GM12892 (cell line): ENCODE measurements at regions not wholly inside any gene's neighbourhood (a gene's known extent, or its start where the extent isn't known, plus 50 kb on each side); places are given as distances from the start of the nearest gene placed in this dataset.

Experiments used
- POLR2A ChIP-seq: IDR thresholded peaks from 2 replicates; pipeline ENCODE4 v1.6.1; 2011; ENCODE audit warnings: low read depth, low read length, control low read depth
- POLR2AphosphoS5 ChIP-seq: IDR thresholded peaks from 2 replicates; pipeline ENCODE4 v1.6.1; 2011; ENCODE audit warnings: low read depth, low read length, control low read depth
- TAF1 ChIP-seq: IDR thresholded peaks from 2 replicates; pipeline ENCODE4 v1.6.1; 2011; ENCODE audit warnings: low read depth, mild to moderate bottlenecking, control low read depth, low read length, borderline replicate concordance

DNA sequence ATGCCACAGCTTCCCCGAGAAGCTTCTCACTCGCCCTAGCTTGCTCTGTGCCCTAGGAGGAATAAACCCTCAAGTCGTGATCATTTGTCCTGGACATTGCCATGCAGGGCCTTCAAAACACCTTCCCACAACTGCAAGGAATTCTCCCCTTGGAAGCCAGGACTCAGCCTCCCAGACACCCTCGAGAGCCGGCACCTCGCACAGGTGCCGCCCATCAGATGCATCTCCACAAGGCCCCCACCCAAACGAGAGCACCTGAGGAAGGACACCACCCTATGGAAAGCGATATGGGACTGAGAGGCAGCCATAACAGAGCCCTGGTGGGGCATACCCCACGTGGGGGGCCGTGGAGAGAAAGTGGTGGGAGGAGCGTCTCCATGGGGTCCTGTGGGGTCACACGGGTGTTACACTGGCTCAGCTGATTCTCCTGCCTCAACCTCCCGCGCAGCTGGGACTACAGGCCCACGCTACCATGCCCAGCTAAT lies 77.6 kb upstream of the FOXK1 start:
- TF ChIP-seq POLR2AphosphoS5 (no peak), TAF1 (no peak), POLR2A (no peak)
